Neural cell (in vitro differentiated cells): ENCODE measurements at regions not wholly inside any gene's neighbourhood (a gene's known extent, or its start where the extent isn't known, plus 50 kb on each side); places are given as distances from the start of the nearest gene placed in this dataset.

ENCODE experiments used
- H2AFZ ChIP-seq: fragments of 200-600, 300-800 bp; sonication (generic), shearing (Covaris generic); 2 replicates; pipeline ENCODE4 v1.6.0; 2014; ENCODE audit warnings: low read depth, mild to moderate bottlenecking, antibody characterized with exemption, low read length, moderate library complexity
- H3F3A ChIP-seq: fragments of 200-600 bp; shearing (Covaris generic); 2 replicates; pipeline ENCODE4 v1.6.1; 2016; ENCODE audit warnings: mild to moderate bottlenecking, moderate library complexity, mixed read lengths, antibody characterized with exemption, low read length; ENCODE audit not compliant: insufficient read depth, poor library complexity, severe bottlenecking
- H3K27ac ChIP-seq: fragments of 200-600, 300-800 bp; sonication (generic), shearing (Covaris generic); 2 replicates; pipeline ENCODE4 v1.5.1; 2014; ENCODE audit warnings: mild to moderate bottlenecking, low read length, moderate library complexity
- H3K27me3 ChIP-seq: fragments of 300-800, 200-600 bp; sonication (generic), shearing (Covaris generic); 2 replicates; pipeline ENCODE4 v1.6.0; 2014; ENCODE audit warnings: mild to moderate bottlenecking, low read depth, low read length, moderate library complexity; ENCODE audit not compliant: insufficient read depth
- H3K36me3 ChIP-seq: fragments of 300-800, 200-600 bp; sonication (generic), shearing (Covaris generic); 2 replicates; pipeline ENCODE4 v1.5.1; 2014; ENCODE audit warnings: mild to moderate bottlenecking, antibody characterized with exemption, low read length, moderate library complexity; ENCODE audit not compliant: insufficient read depth
- H3K4me2 ChIP-seq: fragments of 300-800, 200-600 bp; sonication (generic), shearing (Covaris generic); 2 replicates; pipeline ENCODE4 v1.6.0; 2014; ENCODE audit warnings: mild to moderate bottlenecking, low read length
- H3K4me3 ChIP-seq: fragments of 300-800, 200-600 bp; sonication (generic), shearing (Covaris generic); 2 replicates; pipeline ENCODE4 v1.5.1; 2014; ENCODE audit warnings: mild to moderate bottlenecking, low read length, moderate library complexity
- H3K79me2 ChIP-seq: fragments of 200-600 bp; shearing (Covaris generic); replicated peaks from 2 replicates; pipeline ENCODE4 v1.6.0; 2014; ENCODE audit warnings: mild to moderate bottlenecking, low read length, moderate library complexity; ENCODE audit not compliant: insufficient read depth
- H3K9ac ChIP-seq: fragments of 300-800, 200-600 bp; sonication (generic), shearing (Covaris generic); 2 replicates; pipeline ENCODE4 v1.6.1; 2016; ENCODE audit warnings: mild to moderate bottlenecking, low read length, mixed read lengths
- H3K9me2 ChIP-seq: fragments of 200-600 bp; shearing (Covaris generic); 2 replicates; pipeline ENCODE4 v1.6.1; 2016; ENCODE audit warnings: mild to moderate bottlenecking, low read length, mixed read lengths; ENCODE audit not compliant: insufficient read depth
- H3K9me3 ChIP-seq: fragments of 200-600, 300-800 bp; sonication (generic), shearing (Covaris generic); 2 replicates; pipeline ENCODE4 v1.6.1; 2016; ENCODE audit warnings: mild to moderate bottlenecking, mixed run types, low read length, moderate library complexity, mixed read lengths
- H4K20me1 ChIP-seq: fragments of 200-600 bp; shearing (Covaris generic); 2 replicates; pipeline ENCODE4 v1.6.1; 2016; ENCODE audit warnings: mild to moderate bottlenecking, mixed run types; ENCODE audit not compliant: insufficient read depth
- CTCF ChIP-seq: fragments of 450-650 bp; IDR thresholded peaks from 2 replicates; pipeline ENCODE4 v1.5.1; 2014; ENCODE audit warnings: antibody characterized with exemption, mild to moderate bottlenecking, moderate library complexity; ENCODE audit not compliant: poor library complexity, severe bottlenecking
- EP300 ChIP-seq: fragments of 450-650 bp; conservative IDR thresholded peaks from 2 replicates; pipeline ENCODE4 v1.6.1; 2014; ENCODE audit warnings: antibody characterized with exemption, mild to moderate bottlenecking, moderate library complexity; ENCODE audit not compliant: poor library complexity, severe bottlenecking
- EZH2 ChIP-seq: fragments of 200-600, 300-800 bp; shearing (Covaris generic), sonication (generic); IDR thresholded peaks from 2 replicates; pipeline ENCODE4 v1.6.1; 2014; ENCODE audit warnings: antibody characterized with exemption, low read length, borderline replicate concordance, mild to moderate bottlenecking; ENCODE audit not compliant: insufficient read depth, poor library complexity, severe bottlenecking
- MXI1 ChIP-seq: fragments of 450-650 bp; conservative IDR thresholded peaks from 2 replicates; pipeline ENCODE4 v1.6.1; 2014; ENCODE audit warnings: antibody characterized with exemption, mild to moderate bottlenecking; ENCODE audit not compliant: poor library complexity, severe bottlenecking
- POLR2AphosphoS5 ChIP-seq: IDR thresholded peaks from 2 replicates; pipeline ENCODE4 v1.6.1; 2012
- RAD21 ChIP-seq: fragments of 450-650 bp; conservative IDR thresholded peaks from 2 replicates; pipeline ENCODE4 v1.6.1; 2014; ENCODE audit warnings: antibody characterized with exemption, mild to moderate bottlenecking, moderate library complexity
- REST ChIP-seq: IDR thresholded peaks from 2 replicates; pipeline ENCODE4 v1.6.1; 2012; ENCODE audit warnings: borderline replicate concordance
- SMC3 ChIP-seq: fragments of 450-650 bp; conservative IDR thresholded peaks from 2 replicates; pipeline ENCODE4 v1.6.1; 2014; ENCODE audit warnings: antibody characterized with exemption, mild to moderate bottlenecking, moderate library complexity; ENCODE audit not compliant: poor library complexity
- TAF1 ChIP-seq: IDR thresholded peaks from 2 replicates; pipeline ENCODE4 v1.6.1; 2012; ENCODE audit warnings: low read depth

GRCh38 chr9:87382900-87383299, 114.8 kb upstream of the DAPK1 start:
- no peaks in the 10 kb centered on the region for H3K79me2 ChIP-seq
- H3K27ac ChIP-seq: no peak overlapping the region
- H3F3A ChIP-seq: no peaks in the 10 kb centered on the region
- no peaks in the 10 kb centered on the region for H3K9me2 ChIP-seq
- no peaks in the 10 kb centered on the region for H4K20me1 ChIP-seq
- H3K27me3 ChIP-seq: no peaks in the 10 kb centered on the region
- no peaks in the 10 kb centered on the region for H3K36me3 ChIP-seq
- H3K4me3 ChIP-seq: no peak overlapping the region
- no peak for TF ChIP-seq CTCF
- no peaks in the 10 kb centered on the region for H3K9me3 ChIP-seq
- no peak overlapping the region for H2AFZ ChIP-seq
- no peak overlapping the region for H3K4me2 ChIP-seq
- no peak overlapping the region for H3K9ac ChIP-seq

- Histone ChIP-seq H4K20me1 (no peaks in the 10 kb centered on the region), H3K27me3 (no peaks in the 10 kb centered on the region), H3F3A (no peaks in the 10 kb centered on the region), H3K4me2 (no peak overlapping the region), H3K9me3 (no peaks in the 10 kb centered on the region), H3K79me2 (no peaks in the 10 kb centered on the region), H3K36me3 (no peaks in the 10 kb centered on the region), H3K4me3 (no peak overlapping the region), H2AFZ (no peak overlapping the region), H3K9ac (no peak overlapping the region), H3K9me2 (no peaks in the 10 kb centered on the region), H3K27ac (no peak overlapping the region)
- TF ChIP-seq EZH2: no peak
- no peak for TF ChIP-seq POLR2AphosphoS5
- TF ChIP-seq CTCF: no peak
- no peak for TF ChIP-seq RAD21
- TF ChIP-seq REST: no peak
- no peak for TF ChIP-seq EP300
- TF ChIP-seq MXI1: no peak
- no peak for TF ChIP-seq SMC3
- no peak for TF ChIP-seq TAF1
These were observed 114.1 kb upstream of the DAPK1 start for GRCh38 chr9:87383344-87384150.
